Body of pancreas (tissue), 4 donors: ENCODE measurements at regions not wholly inside any gene's neighbourhood (a gene's known extent, or its start where the extent isn't known, plus 50 kb on each side); places are given as distances from the start of the nearest gene placed in this dataset.

Source experiments
- ATAC-seq: fragments of 150-250 bp; one replicate; pipeline ENCODE4 v1.9.1; 2016
- DNase-seq, 4 donors: peaks; one replicate each; pipeline ENCODE4 v3.0.0-alpha.2; 2019
- H3K27ac ChIP-seq, 4 donors: fragments of 200-600 bp; sonication (generic); 1 replicate in 3 of 4; 2 replicates in 1 of 4; pipeline versions ENCODE4 v1.5.1 to v1.6.1; 2016 to 2019; ENCODE audit warnings: mild to moderate bottlenecking in 1 of 4, mixed read lengths in 1 of 4, moderate library complexity in 1 of 4
- H3K27me3 ChIP-seq, 2 donors: fragments of 200-600 bp; sonication (generic); one replicate each; pipeline ENCODE4 v1.6.0; 2016; ENCODE audit warnings: mild to moderate bottlenecking in 1 of 2
- H3K36me3 ChIP-seq, 2 donors: fragments of 200-600 bp; sonication (generic); replicated peaks in 1 of 2; 2 replicates each; pipeline ENCODE4 v1.5.1; 2016; ENCODE audit warnings: low read depth in 2 of 2; ENCODE audit not compliant: insufficient read depth in 1 of 2
- H3K4me1 ChIP-seq: fragments of 200-600 bp; sonication (generic); one replicate; pipeline ENCODE4 v1.6.0; 2016
- H3K4me3 ChIP-seq, 2 donors: fragments of 200-600 bp; sonication (generic); 1 replicate in 1 of 2; 2 replicates in 1 of 2; pipeline ENCODE4 v1.5.1; 2016 to 2019
- H3K9me3 ChIP-seq, 3 donors: fragments of 200-600 bp; sonication (generic); 1 replicate in 2 of 3; 2 replicates in 1 of 3; pipeline ENCODE4 v1.5.1; 2016
- POLR2A ChIP-seq, 3 donors: fragments of 450-650 bp; IDR thresholded peaks; one replicate each; pipeline ENCODE4 v1.6.1; 2016; ENCODE audit warnings: antibody characterized with exemption in 3 of 3, mild to moderate bottlenecking in 2 of 3
- WGBS, 2 donors: methylation state at CpG; one replicate each; pipeline ENCODE4 v1.1.5; 2017; 5-methylcytosine and 5-hydroxymethylcytosine counted together
- intact Hi-C: fragments of 100-400 bp; cut with DNase I; formaldehyde crosslinking; loops from one replicate; pipeline ENCODE4 v1.15.1; 2023
- TF ChIP-seq, protein P1 (sequence below), 7 experiments: fragments of 450-650 bp in 4 of 7; fragments of 200-600 bp in 3 of 7; sonication (generic) in 3 of 7; IDR thresholded peaks; one replicate each; pipeline ENCODE4 v1.5.1; 2016 to 2019; ENCODE audit warnings: antibody characterized with exemption in 7 of 7

- Histone ChIP-seq H3K4me3 (no peak overlapping the region), H3K9me3 (no peaks in the 10 kb centered on the region), H3K27me3 (no peaks in the 10 kb centered on the region), H3K36me3 (no peaks in the 10 kb centered on the region), H3K27ac (no peak overlapping the region), H3K4me1 (no peaks in the 10 kb centered on the region)
- TF ChIP-seq POLR2A (IDR thresholded peaks at IDR 0.05): no peak
- TF ChIP-seq, protein P1, sequence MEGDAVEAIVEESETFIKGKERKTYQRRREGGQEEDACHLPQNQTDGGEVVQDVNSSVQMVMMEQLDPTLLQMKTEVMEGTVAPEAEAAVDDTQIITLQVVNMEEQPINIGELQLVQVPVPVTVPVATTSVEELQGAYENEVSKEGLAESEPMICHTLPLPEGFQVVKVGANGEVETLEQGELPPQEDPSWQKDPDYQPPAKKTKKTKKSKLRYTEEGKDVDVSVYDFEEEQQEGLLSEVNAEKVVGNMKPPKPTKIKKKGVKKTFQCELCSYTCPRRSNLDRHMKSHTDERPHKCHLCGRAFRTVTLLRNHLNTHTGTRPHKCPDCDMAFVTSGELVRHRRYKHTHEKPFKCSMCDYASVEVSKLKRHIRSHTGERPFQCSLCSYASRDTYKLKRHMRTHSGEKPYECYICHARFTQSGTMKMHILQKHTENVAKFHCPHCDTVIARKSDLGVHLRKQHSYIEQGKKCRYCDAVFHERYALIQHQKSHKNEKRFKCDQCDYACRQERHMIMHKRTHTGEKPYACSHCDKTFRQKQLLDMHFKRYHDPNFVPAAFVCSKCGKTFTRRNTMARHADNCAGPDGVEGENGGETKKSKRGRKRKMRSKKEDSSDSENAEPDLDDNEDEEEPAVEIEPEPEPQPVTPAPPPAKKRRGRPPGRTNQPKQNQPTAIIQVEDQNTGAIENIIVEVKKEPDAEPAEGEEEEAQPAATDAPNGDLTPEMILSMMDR (IDR thresholded peaks at IDR 0.05): no peak
- no peak for DNase-seq
- WGBS, 2 donors: 86 to 87% methylated on average over 3 of the region's 3 CpGs
- no peak for ATAC-seq
- intact Hi-C loops: no loop called here
These were observed 127.5 kb upstream of the PSMD7 start for GRCh38 chr16:74169066-74169465.

- WGBS, 2 donors: 88 to 90% methylated on average over 1 of the region's 1 CpG
- Histone ChIP-seq H3K36me3 (no peaks in the 10 kb centered on the region), H3K4me1 (no peaks in the 10 kb centered on the region), H3K4me3 (no peak overlapping the region), H3K27ac (no peak overlapping the region), H3K9me3 (no peaks in the 10 kb centered on the region), H3K27me3 (no peaks in the 10 kb centered on the region)
- DNase-seq (no peak), ATAC-seq (no peak)
- no peak for TF ChIP-seq POLR2A (IDR thresholded peaks at IDR 0.05)
- TF ChIP-seq, protein P1 (IDR thresholded peaks at IDR 0.05): no peak
- intact Hi-C loops: no loop called here
These were observed 128.2 kb upstream of the PSMD7 start for GRCh38 chr16:74168445-74168844.

- 30 to 48% methylated on average over 2 of the region's 2 CpGs for WGBS, 2 donors
- DNase-seq: no peak
- H3K9me3 ChIP-seq: no peaks in the 10 kb centered on the region
- no peaks in the 10 kb centered on the region for H3K4me1 ChIP-seq
- no peak for TF ChIP-seq POLR2A (IDR thresholded peaks at IDR 0.05)
- TF ChIP-seq, protein P1 (IDR thresholded peaks at IDR 0.05): no peak
- no peaks in the 10 kb centered on the region for H3K27me3 ChIP-seq
- H3K4me3 ChIP-seq: no peak overlapping the region
- no peaks in the 10 kb centered on the region for H3K36me3 ChIP-seq
- no peak for ATAC-seq
- no peak overlapping the region for H3K27ac ChIP-seq
- intact Hi-C loops: no loop called here
These were observed 130.2 kb upstream of the PSMD7 start for GRCh38 chr16:74166456-74166855.

- 52 to 59% methylated on average over 5 of the region's 5 CpGs for WGBS, 2 donors
- Histone ChIP-seq H3K9me3 (no peaks in the 10 kb centered on the region), H3K27ac (no peak overlapping the region), H3K4me1 (no peaks in the 10 kb centered on the region), H3K36me3 (no peaks in the 10 kb centered on the region), H3K4me3 (no peak overlapping the region), H3K27me3 (no peaks in the 10 kb centered on the region)
- intact Hi-C loops: no loop called here
- no peak for DNase-seq
- ATAC-seq: no peak
- TF ChIP-seq POLR2A (IDR thresholded peaks at IDR 0.05): no peak
- TF ChIP-seq, protein P1 (IDR thresholded peaks at IDR 0.05): no peak
These were observed 131.0 kb upstream of the PSMD7 start for GRCh38 chr16:74165566-74166080.

DNA sequence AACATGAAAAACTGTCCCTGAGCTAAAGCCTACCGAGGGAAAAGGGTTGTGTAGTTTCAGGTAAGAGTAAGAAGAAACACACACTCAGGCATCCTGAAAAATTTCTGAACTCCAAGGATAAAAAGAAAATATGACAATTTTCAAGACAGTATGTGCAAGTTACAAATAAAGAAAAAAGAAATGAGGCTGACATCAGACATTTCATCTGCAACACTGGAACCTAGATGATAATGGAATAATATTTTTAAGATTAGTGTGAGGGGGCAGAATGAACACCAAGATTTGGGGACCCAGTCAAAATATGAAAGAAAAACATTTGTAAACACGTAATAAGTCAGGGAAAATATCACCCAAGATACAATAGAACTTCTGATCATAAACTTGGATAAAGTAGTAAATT lies 135.9 kb upstream of the PSMD7 start:
- no peaks in the 10 kb centered on the region for H3K36me3 ChIP-seq
- no peaks in the 10 kb centered on the region for H3K9me3 ChIP-seq
- TF ChIP-seq, protein P1 (IDR thresholded peaks at IDR 0.05): no peak
- TF ChIP-seq POLR2A (IDR thresholded peaks at IDR 0.05): no peak
- H3K27ac ChIP-seq: no peak overlapping the region
- H3K4me1 ChIP-seq: no peaks in the 10 kb centered on the region
- no peaks in the 10 kb centered on the region for H3K27me3 ChIP-seq
- WGBS, 2 donors: 61 to 69% methylated on average over 2 of the region's 2 CpGs
- DNase-seq: no peak
- H3K4me3 ChIP-seq: no peak overlapping the region
- intact Hi-C loops: no loop called here
- no peak for ATAC-seq
